ENCODE measurements at regions not wholly inside any gene's neighbourhood (a gene's known extent, or its start where the extent isn't known, plus 50 kb on each side); places are given as distances from the start of the nearest gene placed in this dataset.
A peak's percentile ranks its signal among the peaks of the same experiment; 100 is the strongest.

GRCh38 chr2:136639651-136640050 lies 125.7 kb upstream of the THSD7B start:
- FAIRE-seq: no peak
- TF ChIP-seq CTCF (IDR thresholded peaks at IDR 0.05; ENCODE audit: insufficient read depth, missing control alignments): no peak

GRCh38 chr2:136638193-136638592 lies 127.2 kb upstream of the THSD7B start:
- FAIRE-seq: no peak
- no peak for TF ChIP-seq CTCF (IDR thresholded peaks at IDR 0.05; ENCODE audit: insufficient read depth, missing control alignments)
- DNase-seq (ENCODE audit: insufficient read length, low spot score): no peak

More at GRCh38 chr2:136639651-136640050, 125.7 kb upstream of the THSD7B start:
- no peak for DNase-seq (ENCODE audit: insufficient read length, low spot score)

DNA sequence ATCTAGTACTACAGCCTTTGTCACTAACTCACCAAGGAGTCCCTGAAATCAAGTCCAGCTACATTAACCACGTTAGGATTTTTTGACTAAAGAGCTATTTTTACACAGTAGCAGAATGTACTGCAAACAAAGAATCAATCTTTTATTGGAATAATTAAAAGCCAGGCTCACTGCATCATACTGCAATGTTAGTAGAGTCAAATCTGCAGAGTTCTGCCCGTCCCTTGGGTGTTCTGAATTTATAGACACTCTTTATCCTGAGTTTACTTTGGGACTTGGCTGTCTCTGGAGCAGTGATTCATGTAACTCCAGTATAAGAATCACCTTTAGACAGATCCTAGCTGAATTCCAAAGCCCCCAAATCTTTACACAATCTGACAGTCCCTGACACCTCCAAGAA lies 127.9 kb upstream of the THSD7B start:
- DNase-seq (ENCODE audit: insufficient read length, low spot score) (no peak), FAIRE-seq (no peak)
- TF ChIP-seq CTCF (IDR thresholded peaks at IDR 0.05; ENCODE audit: insufficient read depth, missing control alignments): no peak

- DNase-seq (ENCODE audit: insufficient read length, low spot score) (no peak), FAIRE-seq (peak; percentile 46)
- TF ChIP-seq CTCF (IDR thresholded peaks at IDR 0.05; ENCODE audit: insufficient read depth, missing control alignments): no peak
Observed at GRCh38 chr2:136628490-136628889, 136.9 kb upstream of the THSD7B start.

DNA sequence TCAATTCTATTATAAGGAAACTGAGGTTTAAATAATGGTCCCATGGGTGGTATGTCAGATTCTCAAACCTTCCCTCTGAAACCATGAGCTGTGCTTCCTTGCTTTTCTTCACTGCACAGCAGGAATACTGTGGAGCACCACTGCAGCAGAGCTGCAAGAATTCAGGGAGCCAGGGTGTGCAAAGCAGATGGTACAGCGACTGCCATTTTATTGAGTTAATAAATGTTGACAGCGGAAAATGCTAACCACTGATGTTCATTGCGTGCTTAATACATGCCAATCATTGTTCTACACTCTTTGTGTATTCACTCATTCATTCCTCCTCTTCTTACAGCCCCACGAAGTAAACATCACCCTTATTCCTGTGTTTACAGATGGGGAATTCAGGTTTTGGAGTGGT lies 152.2 kb upstream of the THSD7B start:
- TF ChIP-seq CTCF (IDR thresholded peaks at IDR 0.05; ENCODE audit: insufficient read depth, missing control alignments): no peak
- FAIRE-seq: peak; percentile 84

GRCh38 chr2:136612079-136612478 lies 153.3 kb upstream of the THSD7B start:
- DNase-seq (ENCODE audit: insufficient read length, low spot score): no peak
- no peak for FAIRE-seq
- no peak for TF ChIP-seq CTCF (IDR thresholded peaks at IDR 0.05; ENCODE audit: insufficient read depth, missing control alignments)

More for the DNA sequence above, 152.2 kb upstream of the THSD7B start:
- no peak for DNase-seq (ENCODE audit: insufficient read length, low spot score)

- DNase-seq (ENCODE audit: insufficient read length, low spot score): no peak
- no peak for FAIRE-seq
- no peak for TF ChIP-seq CTCF (IDR thresholded peaks at IDR 0.05; ENCODE audit: insufficient read depth, missing control alignments)
Observed at GRCh38 chr2:136611451-136611850, 153.9 kb upstream of the THSD7B start.
